Lower leg skin (tissue), 4 donors: ENCODE measurements at regions not wholly inside any gene's neighbourhood (a gene's known extent, or its start where the extent isn't known, plus 50 kb on each side); places are given as distances from the start of the nearest gene placed in this dataset.

ENCODE experiments used
- DNase-seq, 2 donors: peaks; one replicate each; pipeline ENCODE4 v3.0.0-alpha.2; 2019; ENCODE audit warnings: low spot score in 2 of 2
- H3K4me3 ChIP-seq: fragments of 200-600 bp; sonication (generic); 2 replicates; pipeline ENCODE4 v1.5.1; 2017; ENCODE audit warnings: mild to moderate bottlenecking, low read depth; ENCODE audit not compliant: poor library complexity, severe bottlenecking
- POLR2A ChIP-seq, 2 donors: fragments of 450-650 bp; IDR thresholded peaks; one replicate each; pipeline ENCODE4 v1.6.1; 2016 to 2017; ENCODE audit warnings: antibody characterized with exemption in 2 of 2, mild to moderate bottlenecking in 1 of 2, moderate library complexity in 1 of 2
- WGBS, 2 donors: methylation state at CpG; one replicate each; pipeline ENCODE4 v1.1.5; 2018; 5-methylcytosine and 5-hydroxymethylcytosine counted together
- intact Hi-C: fragments of 100-400 bp; cut with DNase I; formaldehyde crosslinking; loops from one replicate; pipeline ENCODE4 v1.15.0; 2023; ENCODE audit warnings: low total_unique reads
- TF ChIP-seq, protein P1 (sequence below), 3 donors: fragments of 450-650 bp; IDR thresholded peaks; one replicate each; pipeline ENCODE4 v1.5.1; 2016; ENCODE audit warnings: antibody characterized with exemption in 3 of 3, mild to moderate bottlenecking in 3 of 3, moderate library complexity in 2 of 3

- intact Hi-C loops, result no loop called here
- DNase-seq, result no peak
- TF ChIP-seq POLR2A (IDR thresholded peaks at IDR 0.05), result no peak
- TF ChIP-seq, protein P1, sequence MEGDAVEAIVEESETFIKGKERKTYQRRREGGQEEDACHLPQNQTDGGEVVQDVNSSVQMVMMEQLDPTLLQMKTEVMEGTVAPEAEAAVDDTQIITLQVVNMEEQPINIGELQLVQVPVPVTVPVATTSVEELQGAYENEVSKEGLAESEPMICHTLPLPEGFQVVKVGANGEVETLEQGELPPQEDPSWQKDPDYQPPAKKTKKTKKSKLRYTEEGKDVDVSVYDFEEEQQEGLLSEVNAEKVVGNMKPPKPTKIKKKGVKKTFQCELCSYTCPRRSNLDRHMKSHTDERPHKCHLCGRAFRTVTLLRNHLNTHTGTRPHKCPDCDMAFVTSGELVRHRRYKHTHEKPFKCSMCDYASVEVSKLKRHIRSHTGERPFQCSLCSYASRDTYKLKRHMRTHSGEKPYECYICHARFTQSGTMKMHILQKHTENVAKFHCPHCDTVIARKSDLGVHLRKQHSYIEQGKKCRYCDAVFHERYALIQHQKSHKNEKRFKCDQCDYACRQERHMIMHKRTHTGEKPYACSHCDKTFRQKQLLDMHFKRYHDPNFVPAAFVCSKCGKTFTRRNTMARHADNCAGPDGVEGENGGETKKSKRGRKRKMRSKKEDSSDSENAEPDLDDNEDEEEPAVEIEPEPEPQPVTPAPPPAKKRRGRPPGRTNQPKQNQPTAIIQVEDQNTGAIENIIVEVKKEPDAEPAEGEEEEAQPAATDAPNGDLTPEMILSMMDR (IDR thresholded peaks at IDR 0.05), result no peak
- H3K4me3 ChIP-seq, result no peak overlapping the region
- 63 to 83% methylated on average over 2 of the region's 2 CpGs for WGBS, 2 donors
These were observed 205.3 kb upstream of the FOXA2 start for GRCh38 chr20:22789676-22790075.

- H3K4me3 ChIP-seq, result no peak overlapping the region
- whole genome bisulfite sequencing, 2 donors, result 64 to 76% methylated on average over 3 of the region's 3 CpGs
- intact Hi-C loops, result no loop called here
- DNase-seq, result peak in 1 of 2 donors; percentile 36
- TF ChIP-seq, protein P1 (IDR thresholded peaks at IDR 0.05), result no peak
- no peak for TF ChIP-seq POLR2A (IDR thresholded peaks at IDR 0.05)
These were observed 207.0 kb upstream of the FOXA2 start for GRCh38 chr20:22791396-22791795.

DNA sequence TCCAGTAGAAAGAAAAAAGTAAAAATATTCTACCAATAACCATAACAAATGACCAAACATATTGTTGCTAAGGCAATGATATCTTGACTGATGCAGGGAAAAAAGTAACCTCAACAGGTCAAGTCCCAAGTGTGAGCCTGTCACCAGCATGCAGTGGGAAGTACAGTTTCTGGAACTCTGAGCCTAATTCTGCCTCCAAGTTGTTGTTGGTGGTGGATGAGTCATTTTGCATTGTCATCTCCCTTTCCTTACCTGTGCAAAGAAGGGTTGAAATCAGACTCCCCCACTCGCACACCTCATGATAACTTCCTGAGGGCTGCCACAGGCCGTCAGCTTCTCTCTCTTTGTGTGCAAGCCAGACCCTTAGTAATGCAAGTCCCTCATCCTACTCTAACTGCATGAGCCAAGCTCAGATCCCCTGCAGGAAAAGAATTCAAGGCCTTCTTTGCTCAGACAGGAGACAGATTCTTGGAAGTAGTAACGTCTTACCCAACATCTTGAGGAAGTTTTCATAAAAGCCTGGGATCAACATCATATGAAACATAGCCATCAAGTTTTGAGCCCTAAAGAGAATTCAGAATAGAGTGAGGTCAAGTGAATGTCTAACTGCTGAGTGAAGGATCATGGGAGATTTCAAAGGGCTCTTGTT lies 207.6 kb upstream of the FOXA2 start:
- peak in 1 of 2 donors; percentile 10 for DNase-seq
- TF ChIP-seq, protein P1 (IDR thresholded peaks at IDR 0.05), result no peak
- no peak for TF ChIP-seq POLR2A (IDR thresholded peaks at IDR 0.05)
- no peak overlapping the region for H3K4me3 ChIP-seq
- intact Hi-C loops, result no loop called here
- 78 to 84% methylated on average over 3 of the region's 3 CpGs for WGBS, 2 donors

DNA sequence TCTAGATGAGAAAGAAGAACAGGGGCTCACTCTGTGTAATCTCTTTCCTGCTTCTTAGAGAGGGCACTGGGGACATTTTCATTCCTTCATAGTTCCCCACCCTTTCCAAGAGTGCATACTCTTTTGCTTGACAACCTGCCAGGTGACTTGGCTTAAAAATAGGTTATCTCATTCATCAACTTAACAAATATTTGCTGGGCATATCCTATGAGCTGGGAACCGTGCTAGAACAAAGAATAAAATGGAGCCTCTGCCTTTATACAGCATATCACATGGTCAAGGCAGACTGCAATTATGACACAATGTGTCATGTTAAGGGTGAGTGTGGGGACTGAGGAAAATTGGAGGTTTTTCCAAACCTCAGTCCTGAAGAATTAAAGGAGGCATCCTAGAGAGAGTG lies 209.8 kb upstream of the FOXA2 start:
- no peak for DNase-seq
- no peak for TF ChIP-seq POLR2A (IDR thresholded peaks at IDR 0.05)
- TF ChIP-seq, protein P1 (IDR thresholded peaks at IDR 0.05), result no peak
- no peak overlapping the region for H3K4me3 ChIP-seq
- WGBS, 2 donors, result 25 to 47% methylated on average over 1 of the region's 1 CpG
- intact Hi-C loops, result no loop called here

DNA sequence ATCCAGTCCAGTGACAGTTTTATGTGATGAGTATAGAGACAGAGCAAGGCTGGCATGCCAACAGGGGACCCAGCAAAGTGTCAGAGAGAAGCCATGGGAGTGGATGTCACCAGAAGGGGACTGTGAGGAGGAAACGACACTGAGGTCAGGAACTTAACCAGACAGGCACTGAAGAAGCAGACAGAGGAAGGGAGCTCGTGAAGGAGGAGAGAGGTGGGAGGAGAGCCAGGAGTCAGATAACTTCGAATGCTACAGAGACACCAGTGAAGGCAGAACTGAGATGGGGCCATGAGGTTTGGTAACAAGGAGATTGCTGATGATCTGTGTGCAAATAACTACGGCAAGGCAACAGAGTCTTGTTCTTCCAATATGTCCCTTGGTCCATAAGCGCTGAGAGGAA lies 211.1 kb upstream of the FOXA2 start:
- DNase-seq, result peak in 1 of 2 donors; percentile 70
- WGBS, 2 donors, result 59 to 65% methylated on average over 5 of the region's 5 CpGs
- intact Hi-C loops, result no loop called here
- TF ChIP-seq, protein P1 (IDR thresholded peaks at IDR 0.05), result no peak
- TF ChIP-seq POLR2A (IDR thresholded peaks at IDR 0.05), result no peak
- no peak overlapping the region for H3K4me3 ChIP-seq

DNA sequence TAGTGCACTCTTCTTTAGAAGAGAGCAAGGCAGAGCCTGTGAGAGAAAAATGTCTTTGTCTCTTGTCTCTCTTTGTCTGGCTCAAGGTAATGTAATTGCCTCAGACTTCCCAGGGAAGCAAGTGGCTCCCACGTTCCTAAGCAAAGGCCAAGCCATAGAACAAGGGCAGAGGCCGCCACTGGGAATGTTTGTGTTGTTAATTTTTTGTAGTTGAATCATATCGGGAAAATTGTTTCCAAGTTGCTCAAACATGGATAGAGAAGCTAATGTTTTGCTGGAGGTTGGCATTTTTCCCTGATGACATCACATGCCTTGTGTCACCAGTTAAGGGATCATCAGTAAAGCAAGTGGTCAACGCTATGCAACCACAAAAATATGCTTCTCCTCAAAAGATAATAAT lies 211.5 kb upstream of the FOXA2 start:
- peak; percentile 80 to 87 for DNase-seq
- TF ChIP-seq POLR2A (IDR thresholded peaks at IDR 0.05), result no peak
- TF ChIP-seq, protein P1 (IDR thresholded peaks at IDR 0.05), result no peak
- H3K4me3 ChIP-seq, result no peak overlapping the region
- intact Hi-C loops, result no loop called here
- 42 to 51% methylated on average over 4 of the region's 4 CpGs for WGBS, 2 donors
